GM06990 (cell line): ENCODE measurements at regions not wholly inside any gene's neighbourhood (a gene's known extent, or its start where the extent isn't known, plus 50 kb on each side); places are given as distances from the start of the nearest gene placed in this dataset.

Experiments
- DNase-seq: peaks from one replicate; pipeline ENCODE4 v3.0.0-alpha.2; 2011; ENCODE audit not compliant: insufficient read length; ENCODE audit errors: extremely low read depth
- H3K27me3 ChIP-seq: replicated peaks from 2 replicates; pipeline ENCODE4 v1.6.0; 2011; ENCODE audit warnings: low read length; ENCODE audit not compliant: control insufficient read depth, insufficient read depth
- H3K36me3 ChIP-seq: 2 replicates; pipeline ENCODE4 v1.5.1; 2011; ENCODE audit warnings: low read length; ENCODE audit not compliant: control insufficient read depth, insufficient read depth
- H3K4me3 ChIP-seq: replicated peaks from 2 replicates; pipeline ENCODE4 v1.5.1; 2011; ENCODE audit warnings: low read depth, mild to moderate bottlenecking, control low read depth, low read length
- TF ChIP-seq, protein P1 (sequence below): IDR thresholded peaks from 2 replicates; pipeline ENCODE4 v1.5.1; 2011; ENCODE audit warnings: low read length, control low read depth, mild to moderate bottlenecking, inconsistent platforms; ENCODE audit not compliant: insufficient read depth, poor library complexity, severe bottlenecking

DNA sequence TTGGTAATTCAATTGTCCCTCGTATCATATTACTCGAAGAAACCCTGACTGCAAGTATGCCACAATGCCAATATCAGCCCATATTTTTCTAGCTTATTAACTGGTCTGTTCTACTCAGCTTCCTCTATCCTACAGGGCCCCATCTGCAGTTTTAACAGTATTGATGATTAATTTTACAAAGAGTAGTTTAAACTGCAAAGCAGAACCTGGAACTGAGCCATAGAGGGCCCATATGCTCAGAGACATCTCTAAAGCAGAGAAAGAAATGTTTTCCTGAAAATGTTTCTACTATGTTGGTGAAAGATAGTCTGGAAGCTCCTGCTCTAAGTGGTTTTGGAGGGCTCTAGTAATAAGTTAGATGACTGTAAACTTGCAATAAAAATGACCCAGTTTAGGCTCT, 259.4 kb upstream of the CENPE start:
- TF ChIP-seq, protein P1, sequence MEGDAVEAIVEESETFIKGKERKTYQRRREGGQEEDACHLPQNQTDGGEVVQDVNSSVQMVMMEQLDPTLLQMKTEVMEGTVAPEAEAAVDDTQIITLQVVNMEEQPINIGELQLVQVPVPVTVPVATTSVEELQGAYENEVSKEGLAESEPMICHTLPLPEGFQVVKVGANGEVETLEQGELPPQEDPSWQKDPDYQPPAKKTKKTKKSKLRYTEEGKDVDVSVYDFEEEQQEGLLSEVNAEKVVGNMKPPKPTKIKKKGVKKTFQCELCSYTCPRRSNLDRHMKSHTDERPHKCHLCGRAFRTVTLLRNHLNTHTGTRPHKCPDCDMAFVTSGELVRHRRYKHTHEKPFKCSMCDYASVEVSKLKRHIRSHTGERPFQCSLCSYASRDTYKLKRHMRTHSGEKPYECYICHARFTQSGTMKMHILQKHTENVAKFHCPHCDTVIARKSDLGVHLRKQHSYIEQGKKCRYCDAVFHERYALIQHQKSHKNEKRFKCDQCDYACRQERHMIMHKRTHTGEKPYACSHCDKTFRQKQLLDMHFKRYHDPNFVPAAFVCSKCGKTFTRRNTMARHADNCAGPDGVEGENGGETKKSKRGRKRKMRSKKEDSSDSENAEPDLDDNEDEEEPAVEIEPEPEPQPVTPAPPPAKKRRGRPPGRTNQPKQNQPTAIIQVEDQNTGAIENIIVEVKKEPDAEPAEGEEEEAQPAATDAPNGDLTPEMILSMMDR, result no peak
- no peak overlapping the region for H3K4me3 ChIP-seq
- DNase-seq, result no peak
- H3K36me3 ChIP-seq, result no peaks in the 10 kb centered on the region
- no peaks in the 10 kb centered on the region for H3K27me3 ChIP-seq

DNA sequence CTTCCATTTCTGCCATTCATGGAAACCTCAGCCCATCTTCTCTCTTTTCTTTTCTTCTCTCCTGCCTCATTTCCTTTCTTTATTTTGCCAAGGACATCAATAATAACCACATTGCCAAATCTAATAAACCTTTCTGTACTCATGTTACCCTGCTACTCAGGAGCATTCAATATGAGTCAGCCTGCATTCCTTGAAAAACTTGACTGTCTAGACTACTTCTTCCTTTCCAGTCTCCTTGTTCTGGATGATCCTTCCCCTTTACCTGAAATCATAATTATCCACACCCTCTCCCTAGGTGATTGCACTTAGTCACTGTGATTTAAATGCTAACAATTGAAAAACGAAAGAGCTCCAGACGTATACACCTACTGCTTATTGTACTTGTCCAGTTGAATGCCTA, 253.2 kb upstream of the CENPE start:
- Histone ChIP-seq H3K27me3 (no peaks in the 10 kb centered on the region), H3K36me3 (no peaks in the 10 kb centered on the region), H3K4me3 (no peak overlapping the region)
- TF ChIP-seq, protein P1, result no peak
- DNase-seq, result no peak

DNA sequence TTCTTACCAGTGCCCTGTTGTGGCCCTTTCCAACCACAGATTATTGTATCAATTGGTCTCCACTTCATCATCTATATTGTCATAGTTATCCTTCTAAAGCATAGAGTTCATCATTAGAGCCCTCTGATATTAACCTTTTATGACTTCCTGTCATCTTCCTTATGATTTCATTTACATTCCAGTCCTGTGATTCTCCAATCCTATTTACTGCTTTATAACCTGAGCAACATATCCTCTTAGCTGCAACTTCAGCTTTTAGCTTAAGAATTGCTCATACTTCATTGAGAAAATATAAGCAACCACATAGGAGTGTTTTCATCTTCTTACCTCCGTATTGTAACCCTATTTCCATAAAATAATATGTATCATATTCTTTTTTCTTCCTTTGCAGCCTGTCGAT, 252.6 kb upstream of the CENPE start:
- Histone ChIP-seq H3K36me3 (no peaks in the 10 kb centered on the region), H3K4me3 (no peak overlapping the region), H3K27me3 (no peaks in the 10 kb centered on the region)
- DNase-seq, result no peak
- TF ChIP-seq, protein P1, result no peak

DNA sequence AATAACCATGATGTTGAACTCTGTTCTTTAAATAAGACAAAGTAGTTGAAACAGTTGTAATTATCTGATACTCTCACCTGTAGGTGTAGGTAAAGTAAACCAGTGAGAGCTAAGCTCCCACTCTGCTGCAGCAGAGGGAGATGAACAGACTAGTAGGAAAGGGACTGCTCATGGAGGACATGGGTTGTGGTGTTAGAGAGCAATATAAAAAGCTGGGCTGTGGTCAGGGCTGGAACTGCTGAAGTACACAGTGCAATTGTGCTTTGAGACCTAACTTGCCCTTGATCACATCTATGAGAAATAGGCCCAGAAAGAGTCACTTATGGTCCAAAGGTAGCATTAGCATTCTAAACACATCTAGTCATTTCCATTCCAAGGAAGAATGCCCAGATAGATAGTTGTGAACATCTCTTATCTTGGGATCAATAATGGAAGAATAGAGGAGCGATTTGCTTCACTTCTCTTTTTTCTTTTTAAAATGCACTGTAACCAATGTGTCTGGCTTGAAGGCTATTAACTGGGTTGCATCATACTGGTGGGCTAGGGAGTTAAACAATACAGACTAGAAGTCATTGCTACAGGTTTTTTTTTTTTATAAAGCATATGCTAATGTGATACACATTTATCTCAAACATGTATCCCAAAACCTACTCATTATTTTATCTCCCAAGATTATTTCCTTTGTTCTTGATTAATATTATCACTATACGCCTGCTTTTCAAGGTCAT, 251.3 kb upstream of the CENPE start:
- TF ChIP-seq, protein P1, result no peak

DNA sequence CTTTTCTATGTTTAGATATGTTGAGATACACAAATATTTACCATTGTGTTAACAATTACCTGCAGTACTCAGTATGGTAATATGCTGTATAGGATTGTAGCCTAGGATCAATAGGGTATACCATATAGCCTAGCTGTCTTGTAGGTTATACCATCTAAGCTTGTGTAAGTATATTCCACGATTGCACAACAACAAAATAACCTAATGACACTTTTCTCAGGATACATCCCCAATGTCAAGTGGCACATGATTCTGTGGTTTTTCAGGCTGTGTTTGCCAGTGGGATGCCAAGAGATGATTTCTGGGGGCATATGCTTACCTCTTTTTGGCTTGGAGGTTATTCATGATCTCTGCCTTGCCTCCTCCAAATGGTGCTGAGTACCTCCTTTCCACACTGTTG, 247.2 kb upstream of the CENPE start:
- DNase-seq, result no peak
- H3K27me3 ChIP-seq, result no peaks in the 10 kb centered on the region
- H3K36me3 ChIP-seq, result no peaks in the 10 kb centered on the region
- no peak overlapping the region for H3K4me3 ChIP-seq
- TF ChIP-seq, protein P1, result no peak

More for the DNA sequence above, 251.3 kb upstream of the CENPE start:
- no peaks in the 10 kb centered on the region for H3K36me3 ChIP-seq
- no peaks in the 10 kb centered on the region for H3K27me3 ChIP-seq
- no peak for DNase-seq
- H3K4me3 ChIP-seq, result no peak overlapping the region

DNA sequence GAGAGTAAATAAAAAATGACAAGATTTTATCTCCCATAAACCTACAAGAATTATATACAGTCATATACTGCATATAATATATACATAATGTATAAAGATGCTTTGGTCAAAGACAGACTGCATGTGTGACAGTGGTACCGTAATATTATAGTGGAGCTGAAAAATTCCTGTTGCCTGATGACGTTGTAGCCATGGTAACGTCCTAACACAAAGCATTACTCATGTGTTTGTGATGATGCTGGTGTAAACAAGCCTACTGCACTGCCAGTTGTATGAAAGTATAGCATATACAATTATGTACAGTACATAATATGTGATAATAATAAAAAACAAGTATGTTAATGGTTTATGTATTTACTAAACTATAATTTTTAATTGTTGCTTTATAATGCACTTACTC, 245.2 kb upstream of the CENPE start:
- Histone ChIP-seq H3K27me3 (no peaks in the 10 kb centered on the region), H3K36me3 (no peaks in the 10 kb centered on the region), H3K4me3 (no peak overlapping the region)
- TF ChIP-seq, protein P1, result no peak
- no peak for DNase-seq
